ENCODE measurements at regions not wholly inside any gene's neighbourhood (a gene's known extent, or its start where the extent isn't known, plus 50 kb on each side); places are given as distances from the start of the nearest gene placed in this dataset.

GRCh38 chr13:89708013-89708412, 1639.5 kb upstream of the MIR17HG start:
- DNase-seq (ENCODE audit: low spot score), result no peak

- no peak for DNase-seq (ENCODE audit: low spot score)
Observed at GRCh38 chr13:89721216-89721615, 1626.3 kb upstream of the MIR17HG start.

GRCh38 chr13:89726690-89727435, 1620.6 kb upstream of the MIR17HG start:
- no peak for DNase-seq (ENCODE audit: low spot score)

GRCh38 chr13:89733829-89734228, 1613.7 kb upstream of the MIR17HG start:
- DNase-seq (ENCODE audit: low spot score), result no peak

- DNase-seq (ENCODE audit: low spot score), result no peak
Observed at GRCh38 chr13:89737051-89737450, 1610.4 kb upstream of the MIR17HG start.

GRCh38 chr13:89738072-89738471, 1609.4 kb upstream of the MIR17HG start:
- DNase-seq (ENCODE audit: low spot score), result no peak

GRCh38 chr13:89740994-89741685, 1606.3 kb upstream of the MIR17HG start:
- DNase-seq (ENCODE audit: low spot score), result no peak

- DNase-seq (ENCODE audit: low spot score), result no peak
Observed at GRCh38 chr13:89746554-89746953, 1600.9 kb upstream of the MIR17HG start.

GRCh38 chr13:89748716-89749115, 1598.8 kb upstream of the MIR17HG start:
- no peak for DNase-seq (ENCODE audit: low spot score)

- no peak for DNase-seq (ENCODE audit: low spot score)
Observed at GRCh38 chr13:89749888-89750287, 1597.6 kb upstream of the MIR17HG start.

GRCh38 chr13:89750371-89750770, 1597.1 kb upstream of the MIR17HG start:
- no peak for DNase-seq (ENCODE audit: low spot score)

GRCh38 chr13:89751432-89751930, 1596.0 kb upstream of the MIR17HG start:
- DNase-seq (ENCODE audit: low spot score), result no peak

GRCh38 chr13:89752394-89752793, 1595.1 kb upstream of the MIR17HG start:
- DNase-seq (ENCODE audit: low spot score), result no peak

- DNase-seq (ENCODE audit: low spot score), result no peak
Observed at GRCh38 chr13:89755729-89756492, 1591.6 kb upstream of the MIR17HG start.

- no peak for DNase-seq (ENCODE audit: low spot score)
Observed at GRCh38 chr13:89763005-89763404, 1584.5 kb upstream of the MIR17HG start.

GRCh38 chr13:89783221-89783755, 1564.2 kb upstream of the MIR17HG start:
- no peak for DNase-seq (ENCODE audit: low spot score)

- no peak for DNase-seq (ENCODE audit: low spot score)
Observed at GRCh38 chr13:89784161-89784809, 1563.2 kb upstream of the MIR17HG start.

GRCh38 chr13:89786531-89786930, 1561.0 kb upstream of the MIR17HG start:
- DNase-seq (ENCODE audit: low spot score), result no peak

GRCh38 chr13:89790696-89791095, 1556.8 kb upstream of the MIR17HG start:
- DNase-seq (ENCODE audit: low spot score), result no peak

GRCh38 chr13:89791971-89792630, 1555.4 kb upstream of the MIR17HG start:
- DNase-seq (ENCODE audit: low spot score), result no peak

- DNase-seq (ENCODE audit: low spot score), result no peak
Observed at GRCh38 chr13:89796196-89796595, 1551.3 kb upstream of the MIR17HG start.

All from mucosa of gallbladder (tissue), 1 donor.